Kidney (tissue), 13 donors: ENCODE measurements at regions not wholly inside any gene's neighbourhood (a gene's known extent, or its start where the extent isn't known, plus 50 kb on each side); places are given as distances from the start of the nearest gene placed in this dataset.

Source experiments
- DNase-seq, 5 donors: peaks; one replicate each; pipeline ENCODE4 v3.0.0-alpha.2; 2013 to 2020
- FAIRE-seq: peaks from 2 replicates; lab custom pipeline; 2012; peaks lifted over from hg19 to GRCh38; lab: Jason Lieb, UNC
- H3K27ac ChIP-seq, 2 donors: one replicate each; pipeline ENCODE4 v1.7.0; 2013; ENCODE audit warnings: low read depth in 2 of 2, low read length in 2 of 2, inconsistent platforms in 1 of 2
- H3K27me3 ChIP-seq: one replicate; pipeline ENCODE4 v1.7.1; 2013; ENCODE audit warnings: low read length, inconsistent platforms; ENCODE audit not compliant: control insufficient read depth, insufficient read depth
- H3K36me3 ChIP-seq, 3 donors: one replicate each; pipeline versions ENCODE4 v1.7.0 to v1.7.1; 2013; ENCODE audit warnings: low read length in 3 of 3, control low read depth in 1 of 3, inconsistent platforms in 1 of 3; ENCODE audit not compliant: insufficient read depth in 3 of 3, control insufficient read depth in 2 of 3
- H3K4me1 ChIP-seq, 3 donors: one replicate each; pipeline versions ENCODE4 v1.7.0 to v1.7.1; 2013; ENCODE audit warnings: low read length in 3 of 3, inconsistent platforms in 1 of 3, low read depth in 1 of 3; ENCODE audit not compliant: control insufficient read depth in 2 of 3, insufficient read depth in 2 of 3
- H3K4me3 ChIP-seq, 3 donors: one replicate each; pipeline versions ENCODE4 v1.7.0 to v1.8.1; 2013; ENCODE audit warnings: low read length in 3 of 3, control low read depth in 1 of 3, inconsistent platforms in 1 of 3
- H3K9ac ChIP-seq, 3 donors: one replicate each; pipeline versions ENCODE4 v1.7.0 to v1.7.1; 2013; ENCODE audit warnings: low read length in 3 of 3, control low read depth in 1 of 3, inconsistent platforms in 1 of 3
- H3K9me3 ChIP-seq, 3 donors: one replicate each; pipeline versions ENCODE4 v1.7.0 to v1.7.1; 2013; ENCODE audit warnings: low read length in 3 of 3, control low read depth in 1 of 3, inconsistent platforms in 1 of 3; ENCODE audit not compliant: control insufficient read depth in 2 of 3, insufficient read depth in 1 of 3
- CTCF ChIP-seq: IDR thresholded peaks from 3 replicates; pipeline ENCODE4 v1.5.1; 2012; ENCODE audit warnings: mild to moderate bottlenecking, moderate library complexity, borderline replicate concordance; ENCODE audit not compliant: insufficient read depth; ENCODE audit errors: extremely low read depth
- intact Hi-C: fragments of 100-400 bp; cut with DNase I; formaldehyde crosslinking; loops from one replicate; pipeline ENCODE4 v1.11.1; 2022
- donor health status: control.
- donor health status: control.
- donor health status: control.
- donor health status: control.
- donor health status: control.
- donor health status: DM: yes; HTN: yes; CAD: no.
- donor health status: Normal renal cell carcinoma (clear cell type).

GRCh38 chr4:119946359-119946758, 120.3 kb downstream of the MAD2L1 start:
- Histone ChIP-seq H3K27me3 (no peaks in the 10 kb centered on the region), H3K4me1 (no peaks in the 10 kb centered on the region), H3K9ac (no peak overlapping the region), H3K9me3 (no peaks in the 10 kb centered on the region), H3K36me3 (no peaks in the 10 kb centered on the region), H3K27ac (no peak overlapping the region), H3K4me3 (no peak overlapping the region)
- FAIRE-seq (no peak), DNase-seq (no peak)
- no peak for TF ChIP-seq CTCF
- intact Hi-C loops, result no loop called here

- no peaks in the 10 kb centered on the region for H3K9me3 ChIP-seq
- intact Hi-C loops, result no loop called here
- H3K27ac ChIP-seq, result no peak overlapping the region
- H3K4me3 ChIP-seq, result no peak overlapping the region
- no peaks in the 10 kb centered on the region for H3K4me1 ChIP-seq
- FAIRE-seq, result no peak
- no peak overlapping the region for H3K9ac ChIP-seq
- no peaks in the 10 kb centered on the region for H3K36me3 ChIP-seq
- DNase-seq, result no peak
- no peak for TF ChIP-seq CTCF
- H3K27me3 ChIP-seq, result no peaks in the 10 kb centered on the region
These were observed 123.8 kb downstream of the MAD2L1 start for GRCh38 chr4:119942806-119943205.

GRCh38 chr4:119940557-119940956, 126.1 kb downstream of the MAD2L1 start:
- Histone ChIP-seq H3K4me3 (no peak overlapping the region), H3K36me3 (no peaks in the 10 kb centered on the region), H3K27me3 (no peaks in the 10 kb centered on the region), H3K27ac (no peak overlapping the region), H3K9ac (no peak overlapping the region), H3K9me3 (no peaks in the 10 kb centered on the region), H3K4me1 (no peaks in the 10 kb centered on the region)
- TF ChIP-seq CTCF, result no peak
- DNase-seq (no peak), FAIRE-seq (no peak)
- intact Hi-C loops, result no loop called here
